HUES6 (cell line): ENCODE measurements at regions not wholly inside any gene's neighbourhood (a gene's known extent, or its start where the extent isn't known, plus 50 kb on each side); places are given as distances from the start of the nearest gene placed in this dataset.

Source experiments
- H3K27ac ChIP-seq: 2 replicates; pipeline ENCODE4 v1.7.0; 2013; ENCODE audit warnings: low read depth, mild to moderate bottlenecking, low read length, inconsistent platforms
- H3K27me3 ChIP-seq: 2 replicates; pipeline ENCODE4 v1.6.1; 2013; ENCODE audit warnings: low read length; ENCODE audit not compliant: control insufficient read depth, insufficient read depth
- H3K36me3 ChIP-seq: 2 replicates; pipeline ENCODE4 v1.6.1; 2013; ENCODE audit warnings: low read length; ENCODE audit not compliant: control insufficient read depth, insufficient read depth
- H3K4me1 ChIP-seq: 2 replicates; pipeline ENCODE4 v1.6.1; 2013; ENCODE audit warnings: low read length; ENCODE audit not compliant: control insufficient read depth, insufficient read depth
- H3K4me3 ChIP-seq: 2 replicates; pipeline ENCODE4 v1.5.1; 2013; ENCODE audit warnings: low read depth, low read length
- H3K9ac ChIP-seq: one replicate; pipeline ENCODE4 v1.6.1; 2013; ENCODE audit warnings: mild to moderate bottlenecking, low read length
- H3K9me3 ChIP-seq: 2 replicates; pipeline ENCODE4 v1.6.1; 2013; ENCODE audit warnings: low read depth, low read length; ENCODE audit not compliant: control insufficient read depth, insufficient read depth

- H3K27me3 ChIP-seq: no peaks in the 10 kb centered on the region
- no peak overlapping the region for H3K27ac ChIP-seq
- H3K4me3 ChIP-seq: no peak overlapping the region
- no peaks in the 10 kb centered on the region for H3K9me3 ChIP-seq
- H3K4me1 ChIP-seq: no peaks in the 10 kb centered on the region
- no peaks in the 10 kb centered on the region for H3K36me3 ChIP-seq
- H3K9ac ChIP-seq: no peak overlapping the region
These were observed 51.4 kb upstream of the NPVF start for GRCh38 chr7:25279705-25280104.

- H3K9me3 ChIP-seq: no peaks in the 10 kb centered on the region
- no peaks in the 10 kb centered on the region for H3K4me1 ChIP-seq
- H3K27me3 ChIP-seq: no peaks in the 10 kb centered on the region
- no peak overlapping the region for H3K27ac ChIP-seq
- H3K4me3 ChIP-seq: no peak overlapping the region
- no peaks in the 10 kb centered on the region for H3K36me3 ChIP-seq
- no peak overlapping the region for H3K9ac ChIP-seq
These were observed 51.9 kb upstream of the NPVF start for GRCh38 chr7:25280181-25280580.

GRCh38 chr7:25282194-25282593 is 53.9 kb upstream of the NPVF start:
- no peaks in the 10 kb centered on the region for H3K9me3 ChIP-seq
- H3K27me3 ChIP-seq: no peaks in the 10 kb centered on the region
- H3K4me3 ChIP-seq: no peak overlapping the region
- no peaks in the 10 kb centered on the region for H3K36me3 ChIP-seq
- no peaks in the 10 kb centered on the region for H3K4me1 ChIP-seq
- no peak overlapping the region for H3K27ac ChIP-seq
- no peak overlapping the region for H3K9ac ChIP-seq

- Histone ChIP-seq H3K27ac (no peak overlapping the region), H3K9me3 (no peaks in the 10 kb centered on the region), H3K4me3 (no peak overlapping the region), H3K36me3 (no peaks in the 10 kb centered on the region), H3K27me3 (no peaks in the 10 kb centered on the region), H3K4me1 (no peaks in the 10 kb centered on the region), H3K9ac (no peak overlapping the region)
These were observed 58.5 kb upstream of the NPVF start for GRCh38 chr7:25286756-25287155.

- Histone ChIP-seq H3K9me3 (no peaks in the 10 kb centered on the region), H3K4me3 (no peak overlapping the region), H3K36me3 (no peaks in the 10 kb centered on the region), H3K27ac (no peak overlapping the region), H3K27me3 (no peaks in the 10 kb centered on the region), H3K4me1 (no peaks in the 10 kb centered on the region), H3K9ac (no peak overlapping the region)
These were observed 59.0 kb upstream of the NPVF start for GRCh38 chr7:25287291-25287690.

- Histone ChIP-seq H3K4me3 (no peak overlapping the region), H3K27me3 (no peaks in the 10 kb centered on the region), H3K9me3 (no peaks in the 10 kb centered on the region)
These were observed 60.4 kb upstream of the NPVF start for GRCh38 chr7:25288556-25289307.

GRCh38 chr7:25289518-25289917 is 61.2 kb upstream of the NPVF start:
- no peak overlapping the region for H3K27ac ChIP-seq
- H3K9ac ChIP-seq: no peak overlapping the region
- no peaks in the 10 kb centered on the region for H3K36me3 ChIP-seq
- H3K4me3 ChIP-seq: no peak overlapping the region
- H3K4me1 ChIP-seq: no peaks in the 10 kb centered on the region
- no peaks in the 10 kb centered on the region for H3K27me3 ChIP-seq
- no peaks in the 10 kb centered on the region for H3K9me3 ChIP-seq

More at GRCh38 chr7:25288556-25289307, 60.4 kb upstream of the NPVF start:
- no peak overlapping the region for H3K9ac ChIP-seq
- H3K4me1 ChIP-seq: no peaks in the 10 kb centered on the region
- no peaks in the 10 kb centered on the region for H3K36me3 ChIP-seq
- no peak overlapping the region for H3K27ac ChIP-seq

- Histone ChIP-seq H3K27ac (no peak overlapping the region), H3K36me3 (no peaks in the 10 kb centered on the region), H3K27me3 (no peaks in the 10 kb centered on the region), H3K4me1 (peaks cover 11% of the 10 kb centered on the region; the same call in 1 of the 2 replicates), H3K9ac (no peak overlapping the region), H3K4me3 (no peak overlapping the region), H3K9me3 (no peaks in the 10 kb centered on the region)
These were observed 66.3 kb upstream of the NPVF start for GRCh38 chr7:25294624-25295023.

GRCh38 chr7:25295387-25295786 is 67.1 kb upstream of the NPVF start:
- no peak overlapping the region for H3K9ac ChIP-seq
- H3K4me3 ChIP-seq: no peak overlapping the region
- H3K9me3 ChIP-seq: no peaks in the 10 kb centered on the region
- no peak overlapping the region for H3K27ac ChIP-seq
- H3K27me3 ChIP-seq: no peaks in the 10 kb centered on the region
- H3K4me1 ChIP-seq: peaks cover 11% of the 10 kb centered on the region; the same call in 1 of the 2 replicates
- no peaks in the 10 kb centered on the region for H3K36me3 ChIP-seq

- Histone ChIP-seq H3K9ac (no peak overlapping the region), H3K27ac (no peak overlapping the region), H3K4me3 (no peak overlapping the region), H3K4me1 (peaks cover 11% of the 10 kb centered on the region; the same call in 1 of the 2 replicates), H3K27me3 (no peaks in the 10 kb centered on the region), H3K36me3 (no peaks in the 10 kb centered on the region), H3K9me3 (no peaks in the 10 kb centered on the region)
These were observed 67.8 kb upstream of the NPVF start for GRCh38 chr7:25296086-25296485.

- no peak overlapping the region for H3K4me3 ChIP-seq
- H3K4me1 ChIP-seq: peaks cover 11% of the 10 kb centered on the region; the same call in 1 of the 2 replicates
- no peaks in the 10 kb centered on the region for H3K27me3 ChIP-seq
- H3K9me3 ChIP-seq: no peaks in the 10 kb centered on the region
- H3K9ac ChIP-seq: no peak overlapping the region
- no peaks in the 10 kb centered on the region for H3K36me3 ChIP-seq
- no peak overlapping the region for H3K27ac ChIP-seq
These were observed 69.0 kb upstream of the NPVF start for GRCh38 chr7:25297278-25297677.
